Forelimb muscle (tissue), 1 donor: ENCODE measurements at regions not wholly inside any gene's neighbourhood (a gene's known extent, or its start where the extent isn't known, plus 50 kb on each side); places are given as distances from the start of the nearest gene placed in this dataset.

Experiments used
- DNase-seq: peaks from one replicate; pipeline ENCODE4 v3.0.0-alpha.2; 2013; ENCODE audit warnings: low read depth

GRCh38 chr17:77394540-77395295 lies 253.9 kb downstream of the SEC14L1 start:
- DNase-seq = no peak

- DNase-seq = no peak
Observed at GRCh38 chr17:77395501-77396048, 254.8 kb downstream of the SEC14L1 start.

- no peak for DNase-seq
Observed at GRCh38 chr17:77396610-77397009, 255.8 kb downstream of the SEC14L1 start.

GRCh38 chr17:77398274-77398673 lies 257.5 kb downstream of the SEC14L1 start:
- DNase-seq = no peak

- no peak for DNase-seq
Observed at GRCh38 chr17:77399319-77399957, 258.7 kb downstream of the SEC14L1 start.

GRCh38 chr17:77400445-77400870 lies 259.7 kb downstream of the SEC14L1 start:
- DNase-seq = no peak

GRCh38 chr17:77402159-77402731 lies 261.5 kb downstream of the SEC14L1 start:
- no peak for DNase-seq

GRCh38 chr17:77403854-77404253 lies 263.1 kb downstream of the SEC14L1 start:
- no peak for DNase-seq

- no peak for DNase-seq
Observed at GRCh38 chr17:77404812-77405581, 264.2 kb downstream of the SEC14L1 start.

- DNase-seq = no peak
Observed at GRCh38 chr17:77405867-77406732, 265.3 kb downstream of the SEC14L1 start.

GRCh38 chr17:77407321-77408277 lies 266.8 kb downstream of the SEC14L1 start:
- DNase-seq = no peak

GRCh38 chr17:77408284-77408683 lies 267.5 kb downstream of the SEC14L1 start:
- DNase-seq = no peak

- no peak for DNase-seq
Observed at GRCh38 chr17:77409282-77410161, 268.8 kb downstream of the SEC14L1 start.

GRCh38 chr17:77410470-77410869 lies 269.7 kb downstream of the SEC14L1 start:
- no peak for DNase-seq

- no peak for DNase-seq
Observed at GRCh38 chr17:77414811-77415400, 274.1 kb downstream of the SEC14L1 start.

- DNase-seq = no peak
Observed at GRCh38 chr17:77416105-77416713, 275.4 kb downstream of the SEC14L1 start.

GRCh38 chr17:77417575-77417974 lies 276.8 kb downstream of the SEC14L1 start:
- DNase-seq = no peak

- no peak for DNase-seq
Observed at GRCh38 chr17:77418609-77419008, 277.8 kb downstream of the SEC14L1 start.
